ENCODE measurements at regions not wholly inside any gene's neighbourhood (a gene's known extent, or its start where the extent isn't known, plus 50 kb on each side); places are given as distances from the start of the nearest gene placed in this dataset.

GRCh38 chr16:86404678-86405077 lies 105.6 kb upstream of the FOXF1 start:
- no peak for TF ChIP-seq CTCF (conservative IDR thresholded peaks at IDR 0.05)
- no peak for TF ChIP-seq EZH2 (IDR thresholded peaks at IDR 0.05; ENCODE audit: low read depth)

Data from PC-9 (cell line).